Caco-2 (cell line): ENCODE measurements at regions not wholly inside any gene's neighbourhood (a gene's known extent, or its start where the extent isn't known, plus 50 kb on each side); places are given as distances from the start of the nearest gene placed in this dataset.

Source experiments
- BruUV-seq: library from RNA; stranded (reverse); fragments of 400-500 nt; replicated peaks from 2 replicates; lab custom pipeline; 2021; lab: Mats Ljungman, UMichigan
- CTCF ChIA-PET: fragments of 300-600 bp; sonication (Branson Sonifier 250); formaldehyde crosslinking; loops from one replicate; lab custom pipeline; 2022; ENCODE audit warnings: antibody characterized with exemption; lab: Charles Lee
- POLR2A ChIA-PET: fragments of 300-600 bp; sonication (Branson Sonifier 250); formaldehyde crosslinking; loops from one replicate; lab custom pipeline; 2022; ENCODE audit warnings: antibody characterized with exemption; lab: Charles Lee
- DNase-seq, 2 experiments: peaks; one replicate each; pipeline versions ENCODE4 v3.0.0 to v3.0.0-alpha.2; 2020 to 2022
- H3K27me3 ChIP-seq: replicated peaks from 2 replicates; pipeline ENCODE4 v1.6.0; 2011; ENCODE audit warnings: low read length; ENCODE audit not compliant: control insufficient read depth, insufficient read depth
- H3K36me3 ChIP-seq: 2 replicates; pipeline ENCODE4 v1.5.1; 2011; ENCODE audit warnings: low read length; ENCODE audit not compliant: control insufficient read depth, insufficient read depth
- H3K4me1 ChIP-seq: fragments of 250-450 bp; sonication (Bioruptor Pico); 2 replicates; pipeline ENCODE4 v1.5.1; 2020; ENCODE audit warnings: mild to moderate bottlenecking
- H3K4me3 ChIP-seq: 2 replicates; pipeline ENCODE4 v1.5.1; 2011; ENCODE audit warnings: low read depth, mild to moderate bottlenecking, control low read depth, low read length
- H3K9me3 ChIP-seq: fragments of 250-450 bp; sonication (Bioruptor Pico); 2 replicates; pipeline ENCODE4 v1.5.1; 2020; ENCODE audit warnings: mild to moderate bottlenecking, moderate library complexity
- H3K27ac Mint-ChIP-seq: one replicate; pipeline ENCODE4 v1.8.0; 2022; ENCODE audit warnings: mixed read lengths; ENCODE audit not compliant: unreplicated experiment
- H3K27me3 Mint-ChIP-seq: one replicate; pipeline ENCODE4 v1.8.0; 2022; ENCODE audit warnings: mixed read lengths; ENCODE audit not compliant: insufficient read depth, unreplicated experiment
- H3K36me3 Mint-ChIP-seq: one replicate; pipeline ENCODE4 v1.8.0; 2022; ENCODE audit warnings: mild to moderate bottlenecking, mixed read lengths; ENCODE audit not compliant: insufficient read depth, unreplicated experiment
- H3K4me1 Mint-ChIP-seq: one replicate; pipeline ENCODE4 v1.8.0; 2022; ENCODE audit warnings: low read depth, mixed read lengths; ENCODE audit not compliant: unreplicated experiment
- H3K4me3 Mint-ChIP-seq: one replicate; pipeline ENCODE4 v1.8.0; 2022; ENCODE audit warnings: mild to moderate bottlenecking, moderate library complexity, mixed read lengths; ENCODE audit not compliant: unreplicated experiment
- H3K9me3 Mint-ChIP-seq: one replicate; pipeline ENCODE4 v1.8.0; 2022; ENCODE audit warnings: mixed read lengths; ENCODE audit not compliant: unreplicated experiment
- CTCF ChIP-seq, 2 experiments: fragments of 200-600 bp in 1 of 2; IDR thresholded peaks; 1 replicate in 1 of 2; 2 replicates in 1 of 2; pipeline versions ENCODE4 v1.5.1 to v1.8.0; 2011 to 2022; ENCODE audit warnings: antibody characterized with exemption in 1 of 2, control low read depth in 1 of 2, inconsistent platforms in 1 of 2, low read depth in 1 of 2, low read length in 1 of 2, mild to moderate bottlenecking in 1 of 2, moderate library complexity in 1 of 2; ENCODE audit not compliant: insufficient read depth in 1 of 2, severe bottlenecking in 1 of 2, unreplicated experiment in 1 of 2
- intact Hi-C: fragments of 100-400 bp; cut with micrococcal nuclease; formaldehyde crosslinking; loops from one replicate; pipeline ENCODE4 v1.10.0; 2022; ENCODE audit not compliant: unreplicated experiment

GRCh38 chr5:135210286-135211055 is 176.4 kb upstream of the PITX1 start:
- Mint-ChIP-seq H3K9me3 (no peaks in the 10 kb centered on the region), H3K27ac (no peak overlapping the region), H3K4me1 (no peaks in the 10 kb centered on the region), H3K36me3 (peaks cover 4% of the 10 kb centered on the region), H3K4me3 (no peak overlapping the region), H3K27me3 (no peaks in the 10 kb centered on the region)
- DNase-seq: peak in 1 of 2 experiments; percentile 8
- H3K4me3 ChIP-seq: no peak overlapping the region
- BruUV-seq: no TSS peak
- intact Hi-C loops: no loop called here
- H3K36me3 ChIP-seq: no peaks in the 10 kb centered on the region
- H3K4me1 ChIP-seq: no peaks in the 10 kb centered on the region
- POLR2A ChIA-PET: no interaction called here
- no peak for TF ChIP-seq CTCF (IDR thresholded peaks at IDR 0.05; ENCODE audit: insufficient read depth in 1 of 2, low read depth in 1 of 2, low read length in 1 of 2, severe bottlenecking in 1 of 2, unreplicated experiment in 1 of 2)
- CTCF ChIA-PET: no interaction called here
- no peaks in the 10 kb centered on the region for H3K27me3 ChIP-seq
- no peaks in the 10 kb centered on the region for H3K9me3 ChIP-seq

- Mint-ChIP-seq H3K4me3 (no peak overlapping the region), H3K27me3 (no peaks in the 10 kb centered on the region), H3K27ac (no peak overlapping the region), H3K4me1 (no peaks in the 10 kb centered on the region), H3K36me3 (peaks cover 4% of the 10 kb centered on the region), H3K9me3 (peaks cover 3% of the 10 kb centered on the region)
- Histone ChIP-seq H3K9me3 (no peaks in the 10 kb centered on the region), H3K36me3 (no peaks in the 10 kb centered on the region), H3K4me1 (no peaks in the 10 kb centered on the region), H3K4me3 (no peak overlapping the region), H3K27me3 (no peaks in the 10 kb centered on the region)
- ChIA-PET POLR2A (interaction anchor here (0.6 kb wide), 1 partner anchor 283 kb away, joined by 3 read pairs; no protein-coding TSS in a partner anchor), CTCF (no interaction called here)
- BruUV-seq: no TSS peak
- TF ChIP-seq CTCF (IDR thresholded peaks at IDR 0.05; ENCODE audit: insufficient read depth in 1 of 2, low read depth in 1 of 2, low read length in 1 of 2, severe bottlenecking in 1 of 2, unreplicated experiment in 1 of 2): no peak
- intact Hi-C loops: no loop called here
- peak in 1 of 2 experiments; percentile 14 for DNase-seq
Measured at GRCh38 chr5:135208903-135209721, 175.1 kb upstream of the PITX1 start.

- no peak overlapping the region for H3K27ac Mint-ChIP-seq
- no peaks in the 10 kb centered on the region for H3K4me1 ChIP-seq
- ChIA-PET CTCF (no interaction called here), POLR2A (interaction anchor here (0.6 kb wide), 1 partner anchor 282 kb away, joined by 3 read pairs; no protein-coding TSS in a partner anchor)
- H3K27me3 Mint-ChIP-seq: no peaks in the 10 kb centered on the region
- no TSS peak for BruUV-seq
- peaks cover 4% of the 10 kb centered on the region for H3K36me3 Mint-ChIP-seq
- no peaks in the 10 kb centered on the region for H3K4me1 Mint-ChIP-seq
- H3K36me3 ChIP-seq: no peaks in the 10 kb centered on the region
- no peak for DNase-seq
- H3K4me3 Mint-ChIP-seq: no peak overlapping the region
- intact Hi-C loops: no loop called here
- no peaks in the 10 kb centered on the region for H3K27me3 ChIP-seq
- TF ChIP-seq CTCF (IDR thresholded peaks at IDR 0.05; ENCODE audit: insufficient read depth in 1 of 2, low read depth in 1 of 2, low read length in 1 of 2, severe bottlenecking in 1 of 2, unreplicated experiment in 1 of 2): no peak
- no peaks in the 10 kb centered on the region for H3K9me3 ChIP-seq
- H3K9me3 Mint-ChIP-seq: peaks cover 9% of the 10 kb centered on the region
- no peak overlapping the region for H3K4me3 ChIP-seq
Measured at GRCh38 chr5:135208555-135208902, 174.5 kb upstream of the PITX1 start.
